GM12891 (cell line): ENCODE measurements at regions not wholly inside any gene's neighbourhood (a gene's known extent, or its start where the extent isn't known, plus 50 kb on each side); places are given as distances from the start of the nearest gene placed in this dataset.

Source experiments
- DNase-seq: peaks from one replicate; pipeline ENCODE4 v3.0.0; 2011; ENCODE audit warnings: low spot score; ENCODE audit not compliant: insufficient read length
- FAIRE-seq: peaks from 2 replicates; lab custom pipeline; 2011; peaks lifted over from hg19 to GRCh38; lab: Jason Lieb, UNC
- PAX5 ChIP-seq: IDR thresholded peaks from 2 replicates; pipeline ENCODE4 v1.6.1; 2011; ENCODE audit warnings: low read length, moderate library complexity, mild to moderate bottlenecking; ENCODE audit not compliant: insufficient read depth, severe bottlenecking
- POLR2A ChIP-seq: IDR thresholded peaks from 2 replicates; pipeline ENCODE4 v1.6.1; 2011; ENCODE audit warnings: low read depth, low read length, control low read depth
- POLR2AphosphoS5 ChIP-seq: IDR thresholded peaks from 2 replicates; pipeline ENCODE4 v1.6.1; 2011; ENCODE audit warnings: low read depth, low read length, control low read depth
- POU2F2 ChIP-seq: IDR thresholded peaks from 2 replicates; pipeline ENCODE4 v1.6.1; 2011; ENCODE audit warnings: low read depth, mild to moderate bottlenecking, control low read depth, low read length, moderate library complexity
- SPI1 ChIP-seq: IDR thresholded peaks from 2 replicates; pipeline ENCODE4 v1.6.1; 2011; ENCODE audit warnings: low read depth, low read length, control low read depth
- TAF1 ChIP-seq: IDR thresholded peaks from 2 replicates; pipeline ENCODE4 v1.6.1; 2011; ENCODE audit warnings: low read depth, low read length, control low read depth

GRCh38 chr3:163852233-163852632 is 1226.1 kb downstream of the SI start:
- DNase-seq (no peak), FAIRE-seq (no peak)
- TF ChIP-seq POLR2AphosphoS5, result no peak
- no peak for TF ChIP-seq SPI1
- TF ChIP-seq PAX5, result no peak
- TF ChIP-seq POLR2A, result no peak
- no peak for TF ChIP-seq POU2F2
- TF ChIP-seq TAF1, result no peak

GRCh38 chr3:163838769-163839168 is 1239.5 kb downstream of the SI start:
- no peak for FAIRE-seq
- no peak for DNase-seq
- TF ChIP-seq POU2F2 (no peak), SPI1 (no peak), POLR2AphosphoS5 (no peak), POLR2A (no peak), PAX5 (no peak), TAF1 (no peak)

- DNase-seq (no peak), FAIRE-seq (no peak)
- no peak for TF ChIP-seq PAX5
- TF ChIP-seq POLR2A, result no peak
- TF ChIP-seq POU2F2, result no peak
- TF ChIP-seq POLR2AphosphoS5, result no peak
- TF ChIP-seq TAF1, result no peak
- TF ChIP-seq SPI1, result no peak
Measured at GRCh38 chr3:163832547-163832946, 1245.7 kb downstream of the SI start.

- FAIRE-seq (no peak), DNase-seq (no peak)
- TF ChIP-seq POLR2A, result no peak
- TF ChIP-seq SPI1, result no peak
- TF ChIP-seq POLR2AphosphoS5, result no peak
- no peak for TF ChIP-seq PAX5
- TF ChIP-seq POU2F2, result no peak
- no peak for TF ChIP-seq TAF1
Measured at GRCh38 chr3:163821841-163822240, 1256.5 kb downstream of the SI start.

GRCh38 chr3:163817015-163817414 is 1261.3 kb downstream of the SI start:
- TF ChIP-seq TAF1 (no peak), PAX5 (no peak), SPI1 (no peak), POLR2A (no peak), POU2F2 (no peak), POLR2AphosphoS5 (no peak)
- DNase-seq (no peak), FAIRE-seq (no peak)

GRCh38 chr3:163813935-163814334 is 1264.4 kb downstream of the SI start:
- TF ChIP-seq TAF1, result no peak
- no peak for TF ChIP-seq POU2F2
- TF ChIP-seq POLR2A, result no peak
- TF ChIP-seq POLR2AphosphoS5, result no peak
- TF ChIP-seq PAX5, result no peak
- no peak for TF ChIP-seq SPI1
- no peak for DNase-seq
- no peak for FAIRE-seq

GRCh38 chr3:163812006-163812405 is 1266.3 kb downstream of the SI start:
- FAIRE-seq (no peak), DNase-seq (no peak)
- TF ChIP-seq POLR2AphosphoS5 (no peak), SPI1 (no peak), POLR2A (no peak)

GRCh38 chr3:163809540-163809993 is 1268.7 kb downstream of the SI start:
- FAIRE-seq (peak; percentile 85), DNase-seq (no peak)
- TF ChIP-seq POLR2A (no peak), SPI1 (peak; percentile 62)

- DNase-seq, result no peak
- TF ChIP-seq SPI1 (no peak), POLR2A (no peak), POU2F2 (no peak), POLR2AphosphoS5 (no peak), PAX5 (no peak), TAF1 (no peak)
- FAIRE-seq, result no peak
Measured at GRCh38 chr3:163786416-163786815, 1291.9 kb downstream of the SI start.

- no peak for DNase-seq
- no peak for TF ChIP-seq SPI1
- no peak for TF ChIP-seq PAX5
- no peak for TF ChIP-seq POU2F2
- TF ChIP-seq POLR2AphosphoS5, result no peak
Measured at GRCh38 chr3:163785693-163786092, 1292.6 kb downstream of the SI start.

More at GRCh38 chr3:163785693-163786092, 1292.6 kb downstream of the SI start:
- FAIRE-seq, result no peak
